NCI-H1048 (cell line): ENCODE measurements at regions not wholly inside any gene's neighbourhood (a gene's known extent, or its start where the extent isn't known, plus 50 kb on each side); places are given as distances from the start of the nearest gene placed in this dataset.

ENCODE experiments used
- DNase-seq: peaks from one replicate; lab custom pipeline; 2025; lab: John Stamatoyannopoulos, UW

- DNase-seq = no peak
Measured at GRCh38 chr15:96219681-96220080, 110.8 kb upstream of the NR2F2 start.

- DNase-seq = no peak
Measured at GRCh38 chr15:96220657-96221056, 109.8 kb upstream of the NR2F2 start.

DNA sequence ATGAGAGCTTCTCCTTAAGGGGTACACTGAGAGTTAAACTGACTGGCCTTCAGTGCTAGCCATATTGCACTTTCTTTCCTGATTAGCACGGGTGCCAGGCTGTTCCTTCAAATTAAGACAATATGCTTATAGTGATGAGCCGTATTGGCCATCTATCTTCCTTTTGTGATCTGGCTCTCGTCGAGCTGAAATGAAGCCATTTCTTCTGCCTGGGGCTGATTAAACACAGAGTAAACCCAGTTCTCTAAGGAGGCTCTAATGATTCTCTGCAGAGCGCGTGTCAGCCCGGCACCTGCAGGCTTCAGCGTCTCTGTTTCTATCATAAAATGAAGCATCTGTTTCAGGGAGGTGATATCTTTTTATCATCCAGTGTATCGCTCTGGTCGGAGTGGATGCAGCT lies 107.5 kb upstream of the NR2F2 start:
- no peak for DNase-seq

DNA sequence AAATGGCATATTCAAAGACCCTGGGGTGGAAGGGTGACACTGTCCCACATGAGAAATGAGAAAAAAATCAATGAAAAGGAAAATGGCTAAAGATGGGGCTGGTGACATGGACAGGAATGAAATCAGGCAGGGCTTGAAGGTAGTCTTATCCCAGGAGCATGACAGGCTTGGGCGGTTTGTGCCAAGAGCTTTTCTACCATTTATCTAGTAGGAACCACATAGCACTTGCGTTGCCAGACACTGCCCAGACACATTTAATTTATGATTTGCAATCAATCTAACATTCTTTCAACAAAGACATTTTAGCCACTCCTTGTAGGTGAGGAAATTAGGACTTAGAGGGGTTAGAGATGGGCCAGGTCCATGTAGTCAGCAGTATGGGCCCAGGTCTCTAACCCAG lies 106.6 kb upstream of the NR2F2 start:
- no peak for DNase-seq

GRCh38 chr15:96225642-96226259 lies 104.7 kb upstream of the NR2F2 start:
- no peak for DNase-seq

- DNase-seq = no peak
Measured at GRCh38 chr15:96230526-96231181, 99.8 kb upstream of the NR2F2 start.

GRCh38 chr15:96232335-96232734 lies 98.2 kb upstream of the NR2F2 start:
- peak; percentile 21 for DNase-seq

GRCh38 chr15:96234109-96234892 lies 96.2 kb upstream of the NR2F2 start:
- no peak for DNase-seq

- no peak for DNase-seq
Measured at GRCh38 chr15:96237002-96237401, 93.5 kb upstream of the NR2F2 start.

DNA sequence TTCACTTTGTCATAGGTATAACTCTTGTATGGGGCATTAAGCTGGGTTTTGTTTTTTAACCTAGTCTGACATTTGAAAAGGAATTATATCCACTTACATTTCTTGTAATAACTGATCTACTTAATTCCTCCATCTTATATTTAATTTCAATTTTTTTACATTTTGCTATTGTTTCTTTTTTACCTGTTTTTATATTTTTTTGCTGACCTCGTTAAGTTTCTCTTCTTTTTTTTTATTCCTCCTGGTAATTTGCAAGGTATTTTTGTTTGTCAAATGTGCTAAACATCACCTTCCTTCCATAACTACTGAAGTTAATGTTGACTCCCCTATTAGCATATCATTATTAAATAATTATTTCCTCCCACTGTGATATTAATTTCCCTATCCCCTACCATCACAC lies 87.7 kb upstream of the NR2F2 start:
- DNase-seq = no peak

GRCh38 chr15:96243701-96244100 lies 86.8 kb upstream of the NR2F2 start:
- DNase-seq = no peak

- DNase-seq = no peak
Measured at GRCh38 chr15:96245252-96245651, 85.2 kb upstream of the NR2F2 start.

DNA sequence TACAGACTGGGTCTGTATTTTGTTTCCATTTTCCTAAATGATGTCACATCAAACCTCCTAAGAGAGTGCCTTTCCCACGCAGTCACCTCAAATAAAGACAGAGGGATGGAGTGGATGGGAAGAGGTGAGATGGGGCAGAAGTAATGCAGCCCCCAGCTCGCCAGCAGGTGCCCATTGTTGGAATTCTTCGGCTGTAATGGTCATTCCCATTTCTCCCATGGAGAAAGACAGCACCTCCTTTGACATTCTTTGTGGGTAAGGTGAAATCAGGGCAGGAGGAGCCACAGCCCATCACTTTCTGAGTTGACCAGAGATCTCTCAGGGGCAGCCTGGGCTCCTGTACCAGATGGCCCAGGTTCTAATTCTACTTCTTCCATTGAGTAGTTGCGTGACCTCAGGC lies 84.4 kb upstream of the NR2F2 start:
- DNase-seq = no peak

DNA sequence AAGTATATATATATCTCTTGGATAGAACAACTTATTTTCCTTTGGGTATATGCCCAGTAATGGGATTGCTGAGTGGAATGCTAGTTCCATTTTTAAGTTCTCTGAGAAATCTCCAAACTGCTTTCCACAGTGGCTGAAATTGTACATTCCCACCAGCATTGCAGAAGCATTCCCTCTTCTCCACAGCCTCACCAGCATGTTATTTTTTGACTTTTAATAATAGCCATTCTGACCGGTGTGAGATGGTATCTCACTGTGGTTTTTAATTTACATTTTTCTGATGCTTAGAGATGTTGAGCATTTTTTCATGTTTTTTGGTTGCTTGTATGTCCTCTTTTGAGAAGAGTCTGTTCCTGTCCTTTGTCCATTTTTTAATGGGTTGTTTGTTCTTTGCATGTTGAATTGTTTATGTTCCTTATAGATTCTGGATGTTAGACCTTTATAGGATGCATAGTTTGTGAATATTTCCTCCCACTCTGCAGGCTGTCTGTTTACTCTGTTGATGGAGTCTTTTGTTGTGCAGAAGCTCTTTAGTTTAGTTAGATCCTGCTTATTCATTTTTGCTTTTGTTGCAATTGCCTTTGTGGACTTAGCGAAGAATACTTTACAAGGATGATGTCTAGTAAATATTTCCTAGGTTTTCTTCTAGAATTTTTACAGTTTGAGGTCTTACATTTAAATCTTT lies 82.7 kb upstream of the NR2F2 start:
- DNase-seq = no peak

GRCh38 chr15:96252148-96252547 lies 78.4 kb upstream of the NR2F2 start:
- no peak for DNase-seq

- no peak for DNase-seq
Measured at GRCh38 chr15:96253006-96253747, 77.3 kb upstream of the NR2F2 start.

DNA sequence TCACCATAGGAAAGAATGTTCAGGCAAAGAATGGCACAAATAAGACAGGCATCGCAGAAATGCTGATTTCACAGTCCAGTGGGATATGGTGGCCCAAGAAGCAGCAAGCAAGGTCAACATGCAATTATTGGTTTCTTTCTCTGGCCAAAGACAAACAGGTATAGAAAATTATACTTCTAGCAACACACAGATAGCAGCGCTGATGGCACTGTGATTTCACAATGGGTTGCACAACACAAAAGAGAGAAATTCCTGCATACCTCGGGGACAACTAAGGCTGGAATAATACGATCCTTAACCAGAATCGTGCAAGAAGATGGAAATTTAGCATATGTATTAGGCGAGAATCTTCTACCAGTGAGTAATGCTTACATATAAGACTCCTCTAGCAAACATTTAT lies 76.3 kb upstream of the NR2F2 start:
- DNase-seq = no peak

DNA sequence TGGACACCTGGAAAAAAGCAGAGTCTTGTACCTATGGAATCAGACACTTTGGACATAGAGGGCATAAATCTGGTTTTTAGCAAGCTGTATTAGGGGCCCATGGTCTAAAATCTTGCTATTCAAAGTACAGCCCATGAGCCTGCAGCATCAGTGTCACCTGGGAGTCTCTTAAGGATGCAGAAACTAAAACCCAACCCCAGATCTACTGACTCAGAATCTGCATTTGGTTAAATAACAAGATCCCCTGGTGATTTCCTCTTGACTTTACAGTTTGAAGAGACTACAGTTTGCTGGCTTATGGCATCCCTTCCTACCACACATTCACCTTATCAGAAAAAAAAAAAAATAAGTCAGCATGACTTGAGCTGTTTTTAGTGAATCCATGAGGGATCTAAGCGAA lies 74.9 kb upstream of the NR2F2 start:
- DNase-seq = no peak

DNA sequence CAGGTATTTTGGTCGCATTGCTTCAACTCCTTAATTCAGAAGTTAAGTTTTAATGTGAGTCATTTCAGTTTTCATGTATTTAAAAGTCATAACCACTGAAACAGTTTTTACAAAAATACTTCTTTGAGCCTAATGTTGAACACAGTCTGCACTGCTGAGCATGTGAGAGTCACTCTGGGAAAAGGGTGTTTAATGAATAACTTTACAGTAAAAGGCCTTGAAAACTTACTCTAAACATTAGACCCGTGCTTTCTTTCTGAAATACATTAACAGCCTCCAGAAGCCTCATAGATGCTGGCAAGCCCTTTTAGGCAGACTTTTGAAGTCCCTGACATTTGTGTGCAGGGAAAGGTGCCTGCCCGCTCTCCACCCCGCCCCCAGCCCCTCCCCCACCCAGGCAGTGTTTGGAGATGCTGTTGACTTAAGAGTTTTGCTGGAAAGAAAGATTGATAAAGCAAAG lies 68.9 kb upstream of the NR2F2 start:
- no peak for DNase-seq

DNA sequence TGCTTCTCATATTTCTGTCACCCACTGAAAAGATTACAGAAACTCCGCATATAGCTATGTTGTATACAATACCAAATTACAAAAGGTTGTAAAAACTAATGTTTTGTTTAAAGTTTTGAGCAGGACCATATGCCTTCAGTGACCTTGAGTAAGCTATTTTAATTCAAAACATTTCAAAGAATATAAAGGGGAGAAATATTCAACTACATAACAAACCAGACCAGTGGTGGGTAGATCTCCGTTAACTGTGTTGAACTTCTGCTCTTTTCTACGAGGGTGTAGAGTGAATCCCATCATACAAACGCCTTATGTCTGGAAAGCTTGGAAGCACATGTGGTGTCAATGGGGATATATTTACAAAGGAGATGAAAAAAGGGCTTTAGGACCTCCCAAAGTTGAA lies 68.4 kb upstream of the NR2F2 start:
- DNase-seq = no peak

DNA sequence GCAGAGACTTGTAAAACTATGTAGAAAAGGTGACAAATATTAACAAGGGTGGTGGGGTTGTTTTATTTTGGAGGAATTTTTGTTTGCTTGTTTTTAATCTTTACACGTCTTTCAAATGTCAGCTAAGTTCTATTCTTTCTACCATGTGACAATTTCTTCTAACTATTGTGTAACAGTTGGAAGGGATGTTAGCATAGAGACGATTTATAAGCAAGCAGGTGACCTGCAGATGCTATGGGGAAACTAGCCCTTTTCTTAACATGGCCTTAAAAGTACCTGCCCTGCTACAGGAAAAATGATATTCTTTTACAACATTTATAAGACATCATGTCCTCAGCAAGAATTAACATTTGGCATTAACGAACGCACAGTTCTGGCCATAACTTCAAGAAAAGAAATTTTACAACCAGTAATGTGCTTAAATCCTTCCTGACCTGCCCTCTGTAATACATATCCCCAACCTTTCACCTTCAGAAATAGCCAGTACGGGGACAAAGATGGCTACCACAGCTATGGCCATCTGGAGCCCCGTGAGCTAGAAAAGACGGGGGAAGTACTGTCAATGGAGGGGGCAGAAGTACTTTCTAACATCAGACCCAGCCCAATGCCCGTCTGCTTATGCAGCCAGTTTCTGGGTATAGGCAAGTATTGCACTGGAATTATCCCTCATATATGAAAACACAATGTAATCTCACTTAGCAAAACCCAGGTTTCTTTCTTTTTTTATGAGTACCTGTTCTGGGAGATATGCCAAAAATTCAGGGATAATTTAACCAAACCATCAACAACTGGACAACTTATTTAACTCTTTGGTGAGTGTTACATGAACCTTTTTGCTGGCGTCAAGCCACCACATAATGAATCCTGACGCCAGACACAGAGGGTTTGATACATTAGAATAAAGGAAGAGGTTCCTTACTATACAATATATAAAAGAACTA lies 67.7 kb upstream of the NR2F2 start:
- no peak for DNase-seq
